GM23338 (cell line): ENCODE measurements at regions not wholly inside any gene's neighbourhood (a gene's known extent, or its start where the extent isn't known, plus 50 kb on each side); places are given as distances from the start of the nearest gene placed in this dataset.

Source experiments
- ATAC-seq: fragments of 200-7000 bp; cut with Tn5 transposase; 3 replicates; pipeline ENCODE4 v1.9.1; 2020
- DNase-seq: peaks from one replicate; pipeline ENCODE4 v3.0.0-alpha.2; 2015; ENCODE audit warnings: low spot score
- H2AFZ ChIP-seq: fragments of 200-600 bp; sonication (generic); 2 replicates; pipeline ENCODE4 v1.8.0; 2016; ENCODE audit warnings: antibody characterized with exemption, mild to moderate bottlenecking, moderate library complexity
- H3F3A ChIP-seq: fragments of 200-600 bp; sonication (generic); replicated peaks from 2 replicates; pipeline ENCODE4 v1.8.0; 2017; ENCODE audit warnings: antibody characterized with exemption, mixed run types, low read depth
- H3K27ac ChIP-seq: fragments of 200-600 bp; sonication (generic); 2 replicates; pipeline ENCODE4 v1.6.1; 2016; ENCODE audit warnings: low read depth
- H3K27me3 ChIP-seq: fragments of 200-600 bp; sonication (generic); 2 replicates; pipeline ENCODE4 v1.8.0; 2016; ENCODE audit warnings: mild to moderate bottlenecking, mixed run types, moderate library complexity; ENCODE audit not compliant: insufficient read depth
- H3K36me3 ChIP-seq: fragments of 200-600 bp; sonication (generic); 2 replicates; pipeline ENCODE4 v1.8.0; 2016; ENCODE audit warnings: mild to moderate bottlenecking; ENCODE audit not compliant: insufficient read depth
- H3K4me1 ChIP-seq: fragments of 200-600 bp; sonication (generic); 2 replicates; pipeline ENCODE4 v1.8.0; 2016; ENCODE audit warnings: mild to moderate bottlenecking, moderate library complexity; ENCODE audit not compliant: insufficient read depth
- H3K4me2 ChIP-seq: fragments of 200-600 bp; sonication (generic); 2 replicates; pipeline ENCODE4 v1.7.1; 2017; ENCODE audit warnings: mixed run types
- H3K4me3 ChIP-seq: fragments of 200-600 bp; sonication (generic); 2 replicates; pipeline ENCODE4 v1.6.1; 2016; ENCODE audit warnings: mixed run types
- H3K79me2 ChIP-seq: fragments of 200-600 bp; sonication (generic); replicated peaks from 2 replicates; pipeline ENCODE4 v1.8.0; 2017; ENCODE audit warnings: mild to moderate bottlenecking; ENCODE audit not compliant: insufficient read depth
- H3K9me2 ChIP-seq: fragments of 200-600 bp; sonication (generic); 2 replicates; pipeline ENCODE4 v1.8.0; 2017; ENCODE audit not compliant: insufficient read depth
- H4K20me1 ChIP-seq: fragments of 200-600 bp; sonication (generic); replicated peaks from 2 replicates; pipeline ENCODE4 v1.8.0; 2017; ENCODE audit warnings: mild to moderate bottlenecking; ENCODE audit not compliant: insufficient read depth
- H3K27ac Mint-ChIP-seq: 2 replicates; pipeline ENCODE4 v1.8.0; 2020; ENCODE audit warnings: inconsistent platforms, mild to moderate bottlenecking, moderate library complexity, mixed read lengths
- H3K27me3 Mint-ChIP-seq: 3 replicates; pipeline ENCODE4 v1.8.0; 2022; ENCODE audit warnings: low read depth, mild to moderate bottlenecking, moderate library complexity, mixed read lengths, inconsistent platforms; ENCODE audit not compliant: insufficient read depth, poor library complexity
- H3K36me3 Mint-ChIP-seq: 3 replicates; pipeline ENCODE4 v1.8.0; 2021; ENCODE audit warnings: low read depth, mild to moderate bottlenecking, inconsistent platforms, moderate library complexity, mixed read lengths
- H3K4me1 Mint-ChIP-seq: 3 replicates; pipeline ENCODE4 v1.8.0; 2020; ENCODE audit warnings: mild to moderate bottlenecking, inconsistent platforms, mixed read lengths
- H3K4me3 Mint-ChIP-seq: 3 replicates; pipeline ENCODE4 v1.8.0; 2021; ENCODE audit warnings: moderate library complexity, mild to moderate bottlenecking, inconsistent platforms, mixed read lengths
- H3K9me3 Mint-ChIP-seq: 3 replicates; pipeline ENCODE4 v1.8.0; 2020; ENCODE audit warnings: moderate library complexity, mild to moderate bottlenecking, inconsistent platforms, mixed read lengths
- CTCF ChIP-seq, 2 experiments: fragments of 200-600 bp in 1 of 2; sonication (generic) in 1 of 2; conservative IDR thresholded peaks; 2 replicates each; pipeline versions ENCODE4 v1.5.1 to v1.6.1; 2016 to 2017; ENCODE audit warnings: antibody characterized with exemption in 2 of 2, low read depth in 2 of 2, mild to moderate bottlenecking in 2 of 2, moderate library complexity in 1 of 2
- EZH2 ChIP-seq: fragments of 200-600 bp; sonication (generic); IDR thresholded peaks from one replicate; pipeline ENCODE4 v1.8.0; 2017; ENCODE audit warnings: antibody characterized with exemption, mild to moderate bottlenecking, low read depth; ENCODE audit not compliant: unreplicated experiment
- STAT1 ChIP-seq: IDR thresholded peaks from one replicate; pipeline ENCODE4 v1.6.1; 2016; ENCODE audit warnings: antibody characterized with exemption; ENCODE audit not compliant: unreplicated experiment
- ZNF331 ChIP-seq: fragments of 250-450 bp; sonication (Bioruptor Pico); IDR thresholded peaks from 2 replicates; pipeline ENCODE4 v1.5.0; 2020; ENCODE audit warnings: low read depth, mild to moderate bottlenecking, moderate library complexity
- ZNF462 ChIP-seq: fragments of 250-450 bp; sonication (Bioruptor Pico); IDR thresholded peaks from 2 replicates; pipeline ENCODE4 v1.5.0; 2020; ENCODE audit warnings: mild to moderate bottlenecking, moderate library complexity

- DNase-seq (no peak), ATAC-seq (no peak)
- no peak overlapping the region for H3K27ac Mint-ChIP-seq
- Histone ChIP-seq H4K20me1 (no peaks in the 10 kb centered on the region), H3K9me2 (no peaks in the 10 kb centered on the region; the same call in 1 of the 2 replicates), H2AFZ (no peak overlapping the region), H3K79me2 (no peaks in the 10 kb centered on the region), H3K4me2 (no peak overlapping the region), H3K4me3 (no peak overlapping the region), H3K36me3 (no peaks in the 10 kb centered on the region), H3K27ac (no peak overlapping the region), H3K4me1 (peaks cover 38% of the 10 kb centered on the region), H3F3A (no peaks in the 10 kb centered on the region), H3K27me3 (peaks cover 33% of the 10 kb centered on the region)
- H3K4me3 Mint-ChIP-seq = no peak overlapping the region
- H3K36me3 Mint-ChIP-seq = no peaks in the 10 kb centered on the region
- H3K9me3 Mint-ChIP-seq = no peaks in the 10 kb centered on the region
- TF ChIP-seq STAT1 (no peak), ZNF331 (CRISPR knock-in tag) (no peak), ZNF462 (CRISPR knock-in tag) (no peak), CTCF (conservative IDR thresholded peaks at IDR 0.05; ENCODE audit: low read depth in 2 of 2) (no peak), EZH2 (no peak)
- peaks cover 36% of the 10 kb centered on the region for H3K4me1 Mint-ChIP-seq
- H3K27me3 Mint-ChIP-seq = no peaks in the 10 kb centered on the region
Measured at GRCh38 chr12:90337018-90337417, 618.0 kb downstream of the CCER1 start.
